Astrocyte (in vitro differentiated cells and primary cell): ENCODE measurements at regions not wholly inside any gene's neighbourhood (a gene's known extent, or its start where the extent isn't known, plus 50 kb on each side); places are given as distances from the start of the nearest gene placed in this dataset.

Experiments
- EZH2 ChIP-seq: IDR thresholded peaks from 2 replicates; pipeline ENCODE4 v1.6.1; 2012; ENCODE audit warnings: mild to moderate bottlenecking, low read length, inconsistent platforms; ENCODE audit not compliant: insufficient read depth
- TF ChIP-seq, protein P1 (sequence below): IDR thresholded peaks from 2 replicates; pipeline ENCODE4 v1.5.1; 2011; ENCODE audit warnings: low read depth, mild to moderate bottlenecking, inconsistent platforms, low read length, moderate library complexity; ENCODE audit not compliant: insufficient read depth

DNA sequence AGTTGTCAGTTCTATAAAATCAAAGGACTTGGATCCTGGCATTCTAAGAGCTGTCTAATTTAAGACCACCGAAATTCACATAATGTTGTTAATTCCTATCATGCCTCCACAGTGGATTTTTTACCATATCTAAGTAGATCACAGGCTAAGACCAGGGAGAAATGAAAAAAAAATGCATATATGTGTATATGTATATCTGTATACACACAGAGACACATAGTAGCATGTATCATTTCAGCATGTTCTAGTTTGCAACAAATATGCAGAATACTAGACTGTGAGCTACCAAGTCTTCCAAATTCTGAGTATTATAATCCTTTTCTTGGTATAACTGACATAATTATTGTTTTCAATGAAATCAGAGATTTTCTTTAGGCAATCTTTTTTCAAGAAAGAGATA is 267.6 kb upstream of the TSHZ2 start:
- no peak for TF ChIP-seq EZH2
- TF ChIP-seq, protein P1, sequence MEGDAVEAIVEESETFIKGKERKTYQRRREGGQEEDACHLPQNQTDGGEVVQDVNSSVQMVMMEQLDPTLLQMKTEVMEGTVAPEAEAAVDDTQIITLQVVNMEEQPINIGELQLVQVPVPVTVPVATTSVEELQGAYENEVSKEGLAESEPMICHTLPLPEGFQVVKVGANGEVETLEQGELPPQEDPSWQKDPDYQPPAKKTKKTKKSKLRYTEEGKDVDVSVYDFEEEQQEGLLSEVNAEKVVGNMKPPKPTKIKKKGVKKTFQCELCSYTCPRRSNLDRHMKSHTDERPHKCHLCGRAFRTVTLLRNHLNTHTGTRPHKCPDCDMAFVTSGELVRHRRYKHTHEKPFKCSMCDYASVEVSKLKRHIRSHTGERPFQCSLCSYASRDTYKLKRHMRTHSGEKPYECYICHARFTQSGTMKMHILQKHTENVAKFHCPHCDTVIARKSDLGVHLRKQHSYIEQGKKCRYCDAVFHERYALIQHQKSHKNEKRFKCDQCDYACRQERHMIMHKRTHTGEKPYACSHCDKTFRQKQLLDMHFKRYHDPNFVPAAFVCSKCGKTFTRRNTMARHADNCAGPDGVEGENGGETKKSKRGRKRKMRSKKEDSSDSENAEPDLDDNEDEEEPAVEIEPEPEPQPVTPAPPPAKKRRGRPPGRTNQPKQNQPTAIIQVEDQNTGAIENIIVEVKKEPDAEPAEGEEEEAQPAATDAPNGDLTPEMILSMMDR, result no peak
